EH (cell line): ENCODE measurements at regions not wholly inside any gene's neighbourhood (a gene's known extent, or its start where the extent isn't known, plus 50 kb on each side); places are given as distances from the start of the nearest gene placed in this dataset.
A peak's percentile ranks its signal among the peaks of the same experiment; 100 is the strongest.

ENCODE experiments used
- DNase-seq: peaks from one replicate; pipeline ENCODE4 v3.0.0-alpha.2; 2015; ENCODE audit warnings: low read depth

DNA sequence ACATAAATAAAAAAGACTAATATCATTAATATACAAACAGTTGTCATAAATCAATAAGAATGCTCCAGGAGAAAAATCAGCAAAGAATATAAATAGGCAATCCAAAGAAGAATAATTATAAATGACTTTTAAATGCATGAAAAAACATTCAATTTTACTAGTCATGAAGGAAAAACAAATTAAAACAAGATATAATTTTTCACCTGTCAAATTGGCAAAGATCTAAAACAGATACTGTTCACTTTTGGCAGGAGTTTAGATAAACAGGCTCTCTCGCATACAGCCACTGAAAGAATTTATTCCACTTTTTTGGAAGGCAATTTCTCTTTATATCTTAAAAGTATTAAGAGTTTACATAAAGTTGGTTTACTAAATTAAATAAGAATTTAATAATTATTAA is 176.8 kb upstream of the SETBP1 start:
- no peak for DNase-seq

DNA sequence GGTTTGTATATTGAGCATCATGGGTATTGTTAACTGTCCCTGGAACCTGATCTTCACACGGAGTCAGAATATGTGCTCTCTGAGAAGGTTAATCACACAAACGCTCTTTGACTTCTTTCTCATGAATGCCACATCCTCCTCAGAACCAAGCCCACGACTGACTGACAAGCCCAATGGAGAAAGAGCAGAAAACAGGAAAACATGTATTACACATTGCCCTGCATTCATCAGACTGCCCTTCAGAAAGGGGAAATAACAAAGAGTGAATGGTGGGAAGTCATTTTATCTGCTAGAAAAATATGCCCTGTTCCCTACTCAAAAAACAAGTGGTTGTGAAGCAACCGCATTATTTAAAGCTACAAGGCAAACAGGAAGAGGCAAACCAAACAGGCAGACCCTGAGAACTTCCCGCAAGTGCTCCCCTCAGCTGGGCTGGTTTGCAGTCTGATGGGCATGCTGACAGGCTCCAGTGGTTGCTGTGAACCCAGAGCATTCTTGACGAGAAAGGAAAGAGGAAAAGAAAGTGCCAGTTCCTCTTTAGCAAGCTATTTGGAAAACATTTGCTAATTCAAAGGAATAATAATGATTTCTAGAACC is 172.9 kb upstream of the SETBP1 start:
- DNase-seq = no peak

DNA sequence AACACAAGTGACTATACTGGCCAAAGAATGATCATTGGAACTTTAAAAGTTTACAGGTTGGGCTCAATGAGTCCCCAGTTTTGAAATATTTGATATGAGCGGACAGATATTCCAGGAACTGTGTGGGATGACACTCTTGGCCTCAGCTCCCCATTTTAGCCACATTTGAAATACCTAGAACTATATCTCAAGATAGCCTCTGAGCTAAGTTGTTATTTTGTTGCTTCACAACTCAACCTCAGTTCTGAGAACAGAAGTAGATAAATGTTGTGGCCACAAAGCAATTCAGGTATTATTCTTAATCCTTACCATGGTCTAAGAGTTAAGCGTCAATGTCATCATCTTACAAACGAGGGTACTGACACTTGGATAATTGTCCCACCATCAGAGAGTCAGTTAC is 172.2 kb upstream of the SETBP1 start:
- no peak for DNase-seq

DNA sequence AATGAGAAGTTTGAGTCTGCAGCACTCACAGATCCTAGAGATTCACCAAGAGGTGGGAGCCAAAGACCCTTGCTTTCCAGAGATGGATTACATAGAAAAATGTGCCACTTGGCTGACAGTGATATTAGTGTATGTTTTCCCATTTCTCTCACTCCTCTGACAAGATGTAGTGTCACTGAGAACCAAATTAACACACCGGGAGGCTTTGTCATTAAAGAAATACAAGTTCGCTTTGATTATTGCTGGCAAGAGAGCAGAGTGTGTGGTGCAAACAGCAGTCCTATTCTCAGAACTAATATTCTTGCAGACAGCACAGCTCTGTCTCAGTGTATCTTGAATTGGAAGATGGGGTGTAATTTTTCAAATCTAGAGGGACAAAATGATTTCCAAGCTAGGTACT is 171.6 kb upstream of the SETBP1 start:
- no peak for DNase-seq

DNA sequence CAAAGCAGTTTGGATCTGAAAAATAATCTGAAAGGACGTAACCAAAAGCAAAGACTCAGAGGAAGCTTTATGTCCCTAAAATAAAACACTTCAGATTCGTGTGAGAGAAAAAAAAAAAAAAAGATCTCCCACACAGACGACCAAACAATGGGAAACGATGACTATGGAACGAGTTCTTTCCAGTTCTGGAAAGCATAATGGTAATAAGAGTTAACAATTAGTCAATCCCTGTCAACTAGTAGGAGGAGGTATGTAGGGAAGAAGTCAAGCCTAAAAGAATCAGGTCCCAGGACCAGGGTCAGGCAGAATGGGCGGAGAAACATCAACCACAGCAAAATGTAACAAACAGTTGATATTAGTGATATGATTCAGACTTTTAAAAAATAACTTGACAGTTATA is 170.3 kb upstream of the SETBP1 start:
- no peak for DNase-seq

DNA sequence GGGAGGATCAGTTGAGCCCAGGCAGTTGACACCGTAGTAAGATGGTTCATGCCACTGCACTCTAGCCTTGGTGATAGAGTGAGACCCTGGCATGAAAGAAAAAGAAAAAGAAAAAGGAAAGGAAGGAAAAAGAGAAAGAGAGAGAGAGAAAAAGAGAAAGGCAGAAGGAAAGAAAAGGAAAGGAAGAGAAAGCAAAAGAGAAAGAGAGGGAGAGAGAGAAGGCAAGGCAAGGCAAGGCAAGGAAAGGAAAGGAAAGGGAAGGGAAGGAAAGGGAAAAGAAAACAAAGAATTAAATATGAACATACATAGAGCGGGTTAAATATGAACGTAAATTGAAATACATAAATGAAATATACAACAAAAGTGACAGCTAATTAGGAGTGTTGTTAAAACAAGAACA is 167.5 kb upstream of the SETBP1 start:
- no peak for DNase-seq

DNA sequence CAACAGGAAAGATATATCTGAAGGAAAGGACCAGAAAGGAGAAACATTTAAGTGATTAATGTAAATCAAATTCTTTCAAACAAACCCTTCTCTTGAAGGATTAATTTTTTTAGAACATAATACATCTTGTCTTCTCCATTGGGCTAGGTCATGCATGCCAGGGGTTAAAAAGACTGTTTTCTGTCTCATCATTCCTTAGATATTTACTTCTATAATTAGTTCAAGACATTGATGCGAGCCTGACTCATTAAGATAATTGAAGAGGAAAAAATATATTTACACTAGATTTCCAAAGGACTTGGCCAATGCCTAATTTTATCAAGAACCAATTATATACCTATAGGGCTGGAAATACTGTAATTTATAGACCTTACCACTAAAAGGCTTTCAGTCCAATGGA is 166.6 kb upstream of the SETBP1 start:
- peak; percentile 42 for DNase-seq

DNA sequence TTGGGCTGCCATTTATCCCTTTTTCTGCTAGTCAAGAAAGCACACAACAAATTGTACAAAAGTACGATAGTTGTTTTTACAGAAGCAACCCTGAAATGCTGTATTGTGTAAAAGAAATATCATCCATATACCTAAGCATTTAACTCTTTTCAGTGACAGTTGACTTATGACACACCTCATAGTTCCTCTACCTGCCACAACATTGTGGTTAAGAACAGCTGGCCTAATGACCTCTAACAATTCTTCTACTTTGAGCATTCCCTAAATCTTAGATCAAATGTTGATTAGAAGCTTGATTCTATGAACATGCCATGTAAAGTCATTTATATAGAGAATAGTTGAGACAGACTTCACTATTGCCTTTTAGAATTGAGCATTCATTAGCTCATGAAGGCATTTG is 165.9 kb upstream of the SETBP1 start:
- no peak for DNase-seq

DNA sequence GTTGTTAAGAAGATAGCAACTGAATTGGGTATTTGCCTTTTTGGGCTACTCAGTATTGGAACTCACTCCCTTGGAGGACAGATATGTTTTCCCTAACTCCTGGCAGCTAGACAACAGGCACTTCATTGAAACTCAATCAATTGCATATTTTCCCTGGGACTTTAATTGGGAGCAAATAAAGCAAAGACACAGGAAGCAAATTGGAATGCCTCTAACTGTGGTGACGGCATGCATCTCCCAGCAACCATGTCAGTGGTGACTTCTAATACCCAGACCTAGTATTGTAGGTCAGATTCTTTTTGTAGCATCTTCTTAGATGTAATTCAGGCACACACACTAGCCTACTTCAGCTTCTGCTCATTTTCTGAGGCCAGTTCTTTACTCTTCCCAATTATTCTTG is 164.2 kb upstream of the SETBP1 start:
- DNase-seq = peak; percentile 12

DNA sequence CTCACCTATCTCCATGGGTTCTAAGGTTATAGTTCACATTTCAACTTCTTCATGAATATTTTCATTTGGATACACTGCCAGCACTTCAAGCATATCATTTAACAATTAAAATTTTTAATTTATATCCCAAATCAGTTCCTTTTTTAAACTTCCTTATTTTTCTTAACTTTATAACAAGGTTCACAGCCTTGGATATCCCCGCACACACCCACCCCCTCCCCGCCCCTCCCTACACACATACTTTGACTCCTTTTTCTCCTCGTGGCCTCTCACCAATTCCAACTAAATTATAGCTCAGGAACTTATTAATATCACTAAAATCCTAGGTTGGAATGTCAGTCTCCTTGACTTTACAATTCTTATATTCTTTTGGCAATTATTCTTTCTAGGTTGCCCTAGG is 163.6 kb upstream of the SETBP1 start:
- DNase-seq = no peak

DNA sequence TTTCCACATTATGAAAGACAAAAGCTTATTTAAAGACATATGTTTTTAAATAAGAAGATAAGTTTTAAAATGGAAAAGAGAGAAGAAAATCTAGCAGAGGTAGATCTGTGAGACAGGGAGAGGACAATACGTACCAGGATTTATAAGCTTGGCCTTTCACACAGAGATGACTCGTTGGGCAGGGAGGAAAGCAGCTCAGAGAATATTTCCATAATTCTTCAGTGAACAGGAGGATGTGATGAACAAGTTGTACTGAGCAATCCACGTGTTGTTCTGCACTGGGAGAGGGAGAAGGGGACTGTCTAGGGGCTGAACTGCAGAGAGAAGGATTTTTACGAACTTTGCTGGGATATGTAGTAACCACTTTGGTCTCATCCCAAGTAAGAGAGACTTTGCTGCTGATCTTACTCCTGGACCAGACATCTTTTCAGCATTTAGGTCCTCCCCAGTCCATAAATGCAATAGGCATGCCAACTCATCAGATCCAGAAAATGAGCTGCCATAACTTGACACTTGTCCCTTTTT is 162.5 kb upstream of the SETBP1 start:
- DNase-seq = peak; percentile 37

DNA sequence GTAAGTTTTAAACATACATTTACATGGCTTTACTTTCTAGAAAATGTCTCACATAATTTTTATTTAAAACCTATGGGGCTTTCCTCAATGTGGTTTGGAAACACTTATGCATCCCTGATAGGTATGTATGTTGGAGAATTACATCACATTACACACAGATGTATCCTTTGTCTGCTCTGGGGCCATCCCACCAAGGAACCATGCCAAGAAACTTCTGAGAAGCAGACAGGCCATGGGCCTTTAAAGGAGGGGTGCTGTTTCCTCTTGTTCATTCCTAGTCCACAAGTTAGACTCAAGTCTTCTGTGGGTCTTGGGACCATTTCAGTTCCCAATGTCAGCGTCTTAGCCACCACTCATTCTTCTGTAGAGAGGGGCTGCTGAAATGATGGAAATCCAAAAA is 162.0 kb upstream of the SETBP1 start:
- no peak for DNase-seq

DNA sequence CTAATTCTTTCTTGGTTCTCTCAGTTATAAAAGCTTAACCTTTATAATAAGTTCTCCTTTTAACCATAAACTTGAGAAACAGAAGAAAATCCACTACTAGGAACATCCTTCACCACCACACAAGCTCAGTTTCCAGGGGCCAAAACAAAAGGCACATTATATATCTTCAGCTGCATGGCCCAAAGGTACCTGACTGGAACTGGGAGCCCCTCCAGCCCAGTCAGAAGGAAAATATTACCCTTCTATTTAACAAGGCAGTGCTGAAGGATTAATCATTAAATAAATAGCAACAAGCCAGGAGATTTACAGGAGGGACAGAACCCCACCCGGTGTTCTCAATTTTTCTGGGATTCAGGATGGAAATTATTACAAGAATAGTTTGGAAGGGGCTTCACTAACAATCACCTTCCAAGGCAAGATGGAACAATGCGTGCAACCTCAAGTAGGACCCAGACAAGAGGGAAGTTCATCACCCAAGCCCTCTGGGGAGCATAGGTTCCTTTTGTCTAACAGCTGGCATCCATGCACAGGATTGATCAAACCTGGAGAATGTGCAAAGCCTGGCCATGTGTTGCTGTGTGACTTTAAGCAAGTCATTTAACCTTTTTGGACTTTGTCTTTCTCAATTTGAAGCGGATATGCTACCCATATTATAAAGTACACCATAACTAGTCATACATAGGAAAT is 159.6 kb upstream of the SETBP1 start:
- peak; percentile 40 for DNase-seq

DNA sequence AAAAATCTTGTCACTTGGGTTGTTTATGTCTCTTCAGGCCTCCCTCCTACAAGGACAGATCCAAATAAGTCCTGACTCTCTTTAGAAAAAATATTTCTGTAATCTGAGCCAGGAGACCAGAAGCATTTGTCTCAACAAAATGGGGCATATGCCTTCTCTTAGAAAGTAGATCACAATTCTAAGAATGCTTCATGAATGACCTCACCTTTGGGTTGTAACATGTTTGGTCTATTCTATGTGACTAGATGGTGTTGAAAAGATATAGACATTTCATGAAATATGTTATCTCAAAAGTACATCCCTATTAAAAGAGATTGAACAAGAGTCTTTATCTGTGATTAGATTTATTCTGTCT is 159.0 kb upstream of the SETBP1 start:
- DNase-seq = peak; percentile 27

DNA sequence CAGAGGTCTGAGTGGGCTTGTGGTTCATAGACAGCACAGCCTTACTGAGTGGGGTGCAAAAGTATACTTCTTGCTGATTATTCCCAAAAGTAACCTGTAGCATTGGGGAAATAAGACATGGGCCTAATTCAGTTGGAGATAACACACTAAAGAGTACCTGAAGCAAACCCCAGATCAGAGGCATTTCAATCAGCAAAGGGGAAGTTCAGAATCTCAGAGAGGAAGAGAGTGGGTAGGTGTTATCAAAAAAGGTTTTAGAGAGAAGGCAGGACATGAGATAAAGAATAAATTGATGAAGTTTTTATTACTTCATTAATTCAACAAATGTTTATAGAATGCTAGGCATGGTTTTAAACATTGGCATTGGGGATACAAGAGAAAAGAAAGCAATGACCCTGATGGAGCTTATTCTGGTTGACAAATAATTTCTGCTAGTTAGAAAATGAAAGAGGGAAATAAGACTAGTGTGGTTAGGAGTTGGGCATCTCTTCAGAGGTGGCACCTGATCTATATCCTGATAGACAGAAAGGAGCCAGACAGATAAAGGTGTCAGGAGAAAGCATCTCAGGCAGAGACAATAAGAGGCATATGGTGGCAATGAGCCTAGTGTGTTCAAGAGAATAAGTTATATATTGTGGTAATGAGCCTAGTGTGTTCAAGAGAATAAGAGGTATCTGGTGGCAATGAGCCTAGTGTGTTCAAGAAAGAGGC is 153.8 kb upstream of the SETBP1 start:
- DNase-seq = no peak

DNA sequence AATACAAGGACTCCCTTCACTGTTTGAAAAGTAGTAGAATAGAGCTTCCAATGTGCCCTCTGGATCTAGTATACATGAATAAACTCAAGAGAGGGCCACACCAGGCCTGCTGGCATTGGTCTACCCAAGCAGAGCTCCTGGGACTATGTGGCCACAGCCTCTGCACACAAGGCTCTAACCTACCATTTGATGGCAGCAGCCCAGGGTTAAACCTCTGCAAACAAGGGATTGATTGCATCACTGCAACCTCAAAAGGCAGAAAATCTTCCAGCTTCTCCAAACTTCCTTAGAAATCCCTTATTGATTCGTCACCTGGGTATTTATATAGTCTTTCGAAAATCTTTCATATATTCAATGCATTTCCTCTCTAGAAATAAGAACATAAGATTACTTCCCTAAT is 147.6 kb upstream of the SETBP1 start:
- no peak for DNase-seq

DNA sequence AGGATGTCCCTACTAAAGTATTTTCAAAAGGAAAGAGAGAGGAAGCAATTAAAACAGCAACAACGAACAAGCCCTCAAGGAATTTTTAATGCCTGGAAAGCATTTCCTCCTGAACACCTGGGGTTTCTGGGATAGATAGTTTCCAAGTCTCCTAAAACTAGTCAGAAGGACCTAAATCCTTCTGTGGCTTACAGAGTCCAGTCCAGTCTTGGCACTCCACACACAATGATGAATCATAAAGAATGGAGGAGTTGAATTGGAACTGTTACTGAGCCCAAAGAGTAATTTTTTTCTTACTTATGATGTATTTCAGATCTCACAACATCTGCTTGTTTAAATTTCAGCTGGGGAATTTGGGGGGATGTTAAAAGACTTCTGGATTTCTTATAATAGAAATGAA is 144.6 kb upstream of the SETBP1 start:
- DNase-seq = peak; percentile 78

DNA sequence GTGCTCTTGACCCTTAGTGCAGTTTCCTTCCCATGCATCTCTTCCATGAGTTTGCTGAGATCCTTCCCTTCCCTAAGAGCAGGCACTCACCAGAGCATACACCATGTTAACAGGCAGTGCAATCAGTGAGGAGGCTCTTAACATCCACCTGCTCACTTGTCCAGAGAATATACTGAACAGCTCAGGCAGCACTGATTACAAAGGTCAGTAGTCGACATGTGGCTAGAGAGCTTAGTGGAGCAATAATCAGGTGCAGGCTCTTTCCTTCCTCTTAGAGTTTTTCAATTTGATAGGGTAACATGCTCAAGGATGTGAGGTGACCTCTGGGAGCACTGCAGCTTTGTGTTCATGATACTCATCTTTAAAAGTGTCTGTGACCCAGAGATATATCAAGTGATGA is 144.1 kb upstream of the SETBP1 start:
- no peak for DNase-seq

DNA sequence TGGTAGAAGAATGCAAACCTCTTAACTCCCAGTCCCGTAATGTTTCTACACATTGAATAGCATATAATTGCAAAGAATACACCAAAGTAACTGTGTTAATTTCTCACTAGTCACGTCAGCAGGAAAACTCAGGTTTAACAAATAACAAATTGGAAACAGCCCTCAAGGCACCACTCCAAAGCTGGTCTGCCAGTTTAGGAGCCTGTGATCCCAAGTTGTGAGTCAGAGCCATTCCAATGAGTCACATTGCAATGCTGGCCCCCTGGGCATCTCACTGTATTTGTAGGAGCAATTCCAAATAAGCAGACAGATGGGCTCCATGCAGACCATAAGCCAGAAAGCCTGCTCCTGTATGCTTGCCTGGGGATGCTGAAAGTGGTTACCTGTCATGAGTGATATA is 143.2 kb upstream of the SETBP1 start:
- peak; percentile 95 for DNase-seq

DNA sequence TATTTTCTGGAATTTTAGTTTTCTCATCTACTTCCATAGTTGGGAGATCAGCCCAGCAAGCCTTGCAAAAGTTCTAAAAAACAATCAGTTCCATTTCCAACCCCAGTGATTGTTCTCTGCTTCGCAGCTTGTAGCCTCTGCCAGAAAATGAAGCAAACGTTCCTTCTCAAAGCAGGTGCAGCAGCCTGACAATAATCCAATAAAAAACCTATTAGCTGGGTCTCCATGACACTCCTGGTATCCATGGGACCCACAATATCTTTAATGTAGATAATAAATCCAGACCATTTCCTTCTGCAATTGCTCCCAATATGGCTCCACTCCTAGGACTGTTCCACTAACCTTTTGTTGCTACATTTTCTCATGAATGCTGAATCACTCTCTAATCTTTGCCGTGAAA is 140.8 kb upstream of the SETBP1 start:
- no peak for DNase-seq

DNA sequence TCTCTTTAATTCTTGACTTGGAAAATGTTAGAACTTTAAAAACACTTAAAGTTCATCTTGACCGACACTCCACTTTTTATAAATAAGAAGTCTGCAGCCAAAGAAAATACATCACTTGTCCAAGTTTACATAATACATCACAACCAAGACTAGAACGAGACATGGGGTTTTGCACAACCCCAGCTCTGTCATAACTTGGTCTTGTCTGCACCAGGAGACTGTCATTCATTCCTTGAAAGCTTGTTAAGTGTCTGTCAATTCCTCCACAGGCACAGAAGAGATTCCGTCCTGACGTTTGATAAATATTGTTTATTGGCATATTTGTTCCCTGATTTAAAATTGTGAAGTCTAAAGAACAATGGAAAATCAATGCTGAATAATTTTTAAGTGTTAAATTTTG is 139.5 kb upstream of the SETBP1 start:
- peak; percentile 19 for DNase-seq

DNA sequence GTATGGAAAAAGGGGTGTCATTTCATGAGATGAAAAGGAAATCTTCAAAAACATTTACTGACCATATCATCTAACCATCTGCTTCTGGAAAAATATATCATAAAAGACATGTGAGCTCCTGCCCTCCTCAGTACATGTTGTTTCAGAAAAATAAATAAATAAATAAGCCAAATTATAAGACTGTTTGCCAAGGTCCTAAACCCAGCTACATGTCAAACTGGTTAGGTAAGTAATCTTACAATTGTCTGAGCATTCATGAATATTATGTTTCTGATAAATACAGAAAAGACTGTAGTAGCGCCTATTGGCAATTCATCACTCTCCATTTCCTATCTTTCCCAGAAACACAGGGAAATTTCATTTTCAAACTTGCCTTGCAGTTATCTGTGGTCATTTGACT is 138.9 kb upstream of the SETBP1 start:
- DNase-seq = no peak

DNA sequence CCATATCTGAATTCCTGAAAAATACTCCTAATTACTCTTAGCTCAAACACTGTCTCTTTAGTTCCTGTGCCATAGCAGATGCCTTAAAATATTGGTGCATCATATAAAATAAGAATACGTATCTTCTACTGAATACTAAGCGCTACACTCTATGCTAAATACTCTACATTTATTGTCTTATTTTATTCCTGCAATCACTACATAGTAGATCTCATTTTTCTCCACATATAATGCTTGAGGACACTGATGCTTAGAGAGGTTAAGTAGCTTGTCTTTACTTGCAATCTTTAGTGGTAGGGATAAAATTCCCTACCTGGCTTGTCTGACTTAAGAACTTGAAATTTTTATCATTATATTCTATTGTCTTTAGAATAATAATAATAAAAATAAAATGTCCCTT is 137.3 kb upstream of the SETBP1 start:
- no peak for DNase-seq
